Hepatic stellate cell (primary cell): ENCODE measurements at regions not wholly inside any gene's neighbourhood (a gene's known extent, or its start where the extent isn't known, plus 50 kb on each side); places are given as distances from the start of the nearest gene placed in this dataset.
"Not testable (repeated sequence)": the region's sequence is repeated elsewhere in the genome, so short reads cannot be mapped to it uniquely, and the experiment has no call there.

Source experiments
- DNase-seq: peaks from one replicate; pipeline ENCODE4 v3.0.0; 2011; ENCODE audit warnings: low spot score

DNA sequence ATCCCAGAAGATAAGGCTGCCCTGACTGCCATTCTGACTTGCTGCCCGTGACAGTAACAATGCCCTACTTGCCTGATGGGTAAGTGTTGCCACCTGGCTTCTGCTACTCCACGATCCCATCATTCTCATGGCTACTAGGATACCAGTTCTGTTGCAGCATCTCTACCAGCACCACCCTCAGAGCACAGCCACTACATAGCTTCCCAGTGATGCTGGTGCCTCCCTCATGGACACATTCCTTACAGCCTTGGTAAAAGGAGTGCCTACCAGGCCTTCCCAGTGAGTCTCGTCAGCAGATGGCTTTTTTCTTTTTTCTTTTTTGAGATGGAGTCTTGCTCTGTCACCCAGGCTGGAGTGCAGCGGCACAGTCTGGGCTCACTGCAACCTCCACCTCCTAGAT lies 84.4 kb upstream of the CMKLR1 start:
- no peak for DNase-seq

DNA sequence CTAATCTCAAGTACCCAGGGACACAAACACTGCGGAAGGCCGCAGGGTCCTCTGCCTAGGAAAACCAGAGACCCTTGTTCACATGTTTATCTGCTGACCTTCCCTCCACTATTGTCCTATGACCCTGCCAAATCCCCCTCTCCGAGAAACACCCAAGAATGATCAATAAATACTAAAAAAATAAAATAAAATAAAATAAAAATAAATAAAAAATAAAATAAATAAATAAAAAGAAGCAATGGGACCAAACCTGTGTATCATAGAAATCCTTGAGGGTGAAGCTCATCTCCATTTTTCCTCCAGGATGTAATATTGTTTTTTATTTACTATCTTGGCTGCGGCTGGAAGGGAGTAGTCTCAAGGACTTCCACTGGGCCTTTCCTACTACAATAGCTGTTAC lies 82.0 kb upstream of the CMKLR1 start:
- not testable (repeated sequence) for DNase-seq

DNA sequence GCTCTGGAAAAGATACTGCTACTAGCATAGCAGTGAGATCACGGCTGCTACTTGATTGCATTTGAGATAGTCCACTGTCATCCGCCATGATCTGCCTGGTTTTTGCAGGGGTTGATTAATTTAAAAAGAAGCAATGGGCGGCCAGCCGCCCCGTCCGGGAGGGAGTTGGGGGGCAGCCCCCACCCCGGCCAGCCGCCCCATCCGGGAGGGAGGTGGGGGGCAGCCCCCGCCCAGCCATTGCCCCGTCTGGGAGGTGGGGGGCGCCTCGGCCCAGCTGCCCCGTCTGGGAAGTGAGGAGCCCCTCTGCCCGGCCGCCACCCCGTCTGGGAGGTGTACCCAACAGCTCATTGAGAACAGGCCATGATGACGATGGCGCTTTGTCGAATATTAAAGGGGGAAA lies 81.3 kb upstream of the CMKLR1 start:
- DNase-seq: not testable (repeated sequence)

DNA sequence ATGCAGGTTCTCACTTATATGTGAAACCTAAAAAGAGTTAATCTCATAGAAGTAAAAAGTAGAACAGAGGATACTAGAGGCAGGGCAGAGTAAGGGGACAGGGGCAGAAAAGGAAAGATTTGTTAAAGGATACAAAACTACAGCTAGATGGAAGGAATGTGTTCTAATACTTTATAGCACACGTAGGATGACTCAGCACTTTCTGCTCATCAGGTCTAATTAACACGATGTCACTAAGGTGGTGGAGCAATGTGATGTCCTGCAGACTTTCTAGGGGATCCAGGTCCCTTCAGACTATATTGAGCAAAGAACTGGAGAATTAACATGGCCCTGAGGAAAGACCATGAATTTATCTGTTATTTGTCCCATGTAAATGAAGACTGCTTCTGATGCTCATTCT lies 80.8 kb upstream of the CMKLR1 start:
- DNase-seq: no peak

DNA sequence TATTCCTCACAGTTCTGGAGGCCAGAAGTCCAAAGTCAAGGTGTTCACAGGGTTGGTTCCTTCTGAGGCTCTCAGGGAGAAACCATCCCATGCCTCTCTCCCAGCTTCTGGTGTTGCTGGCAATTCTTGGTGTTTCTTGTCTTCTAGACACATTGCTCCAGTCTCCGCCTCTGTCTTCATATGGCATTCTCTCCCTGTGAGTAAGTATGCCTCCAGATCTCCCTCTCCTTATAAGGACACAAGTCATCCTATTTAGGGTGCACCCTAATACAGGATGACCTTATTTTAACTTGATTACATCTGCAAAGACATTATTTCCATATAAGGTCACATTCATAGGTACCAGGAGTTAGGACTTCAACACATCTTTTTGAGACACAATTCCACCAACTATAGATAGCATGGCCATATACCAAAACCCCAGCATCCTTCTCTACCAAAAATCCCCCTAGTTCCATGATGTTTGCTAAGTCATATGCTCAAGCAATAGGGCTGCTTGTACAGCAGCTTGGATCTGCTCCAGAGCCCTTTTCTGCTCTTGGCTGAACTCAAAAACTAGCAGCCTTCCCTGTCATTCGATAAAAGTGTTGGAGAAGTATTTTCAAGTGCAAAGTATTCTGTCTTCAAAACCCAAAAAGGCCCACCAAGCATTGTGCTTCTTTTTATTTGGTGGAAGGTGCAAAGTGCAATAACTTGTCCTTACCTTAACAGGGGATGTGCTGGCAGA lies 79.2 kb upstream of the CMKLR1 start:
- no peak for DNase-seq

- no peak for DNase-seq
Measured at GRCh38 chr12:108414021-108414420, 74.9 kb upstream of the CMKLR1 start.

GRCh38 chr12:108410689-108411088 lies 71.6 kb upstream of the CMKLR1 start:
- no peak for DNase-seq

DNA sequence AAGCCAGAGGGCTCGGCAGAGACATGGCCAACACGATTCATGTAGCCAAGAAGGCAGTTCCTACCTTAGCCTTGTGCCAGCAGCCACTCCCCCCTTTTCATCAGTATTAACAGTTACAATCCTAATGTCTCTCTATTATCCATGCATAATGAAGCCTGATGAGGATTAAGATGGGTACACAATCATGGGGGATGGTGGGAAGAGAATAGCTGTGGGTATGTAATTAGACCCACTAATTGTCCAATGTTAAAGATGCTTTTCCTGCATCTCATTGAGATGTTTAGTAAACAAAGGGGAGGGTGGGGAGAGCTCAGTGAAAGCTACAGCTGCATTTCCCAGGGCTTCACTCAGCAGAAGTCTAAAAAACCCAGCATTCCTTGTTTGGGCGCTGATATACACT lies 70.4 kb upstream of the CMKLR1 start:
- DNase-seq: no peak

GRCh38 chr12:108403952-108404351 lies 64.8 kb upstream of the CMKLR1 start:
- no peak for DNase-seq

GRCh38 chr12:108401964-108402363 lies 62.9 kb upstream of the CMKLR1 start:
- DNase-seq: no peak

DNA sequence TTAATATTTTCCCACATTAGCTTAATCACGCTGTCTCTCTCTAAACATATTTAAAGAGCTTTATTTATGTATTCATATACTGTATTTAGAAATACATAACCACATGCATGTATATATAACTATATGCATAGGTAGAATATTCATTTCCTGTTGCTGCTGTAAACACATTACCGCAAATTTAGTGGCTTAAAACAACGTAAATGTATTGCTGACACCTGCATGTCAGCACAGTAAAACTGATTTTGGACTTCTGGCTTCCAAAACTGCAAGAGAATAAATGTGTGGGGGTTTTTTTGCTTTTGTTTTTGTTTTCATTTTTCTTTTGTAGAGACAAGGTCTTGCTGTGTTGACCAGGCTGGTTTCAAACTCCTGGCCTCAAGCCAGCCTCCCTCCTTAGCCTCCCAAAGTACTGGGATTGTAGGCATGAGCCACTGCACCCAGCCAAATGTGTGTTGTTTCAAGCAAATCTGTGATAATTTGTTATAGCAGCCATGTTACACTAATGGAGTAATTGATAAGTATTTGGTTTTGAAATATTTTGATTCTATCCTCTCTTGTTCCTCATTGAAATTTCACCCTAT lies 61.9 kb upstream of the CMKLR1 start:
- DNase-seq: no peak

- DNase-seq: no peak
Measured at GRCh38 chr12:108400481-108400880, 61.4 kb upstream of the CMKLR1 start.

DNA sequence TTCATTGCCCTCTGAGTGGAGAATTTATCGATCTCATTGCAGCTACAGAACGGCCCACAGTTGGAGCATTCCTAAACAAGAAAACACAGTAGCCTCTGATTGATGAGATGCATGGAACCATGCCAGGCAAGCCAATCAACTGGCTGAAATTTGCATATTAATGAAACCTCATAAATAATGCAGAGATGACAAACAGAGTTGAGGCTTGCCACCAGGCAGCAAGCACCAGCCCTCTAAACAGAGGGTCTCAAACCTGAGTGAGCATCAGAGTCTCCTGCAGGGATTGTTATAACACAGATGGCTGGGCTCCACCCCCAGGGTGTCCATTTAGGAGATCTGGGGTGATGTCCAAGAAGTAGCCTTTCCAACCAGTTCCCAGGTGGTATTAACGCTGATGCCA lies 60.9 kb upstream of the CMKLR1 start:
- no peak for DNase-seq

GRCh38 chr12:108399514-108399913 lies 60.4 kb upstream of the CMKLR1 start:
- no peak for DNase-seq

DNA sequence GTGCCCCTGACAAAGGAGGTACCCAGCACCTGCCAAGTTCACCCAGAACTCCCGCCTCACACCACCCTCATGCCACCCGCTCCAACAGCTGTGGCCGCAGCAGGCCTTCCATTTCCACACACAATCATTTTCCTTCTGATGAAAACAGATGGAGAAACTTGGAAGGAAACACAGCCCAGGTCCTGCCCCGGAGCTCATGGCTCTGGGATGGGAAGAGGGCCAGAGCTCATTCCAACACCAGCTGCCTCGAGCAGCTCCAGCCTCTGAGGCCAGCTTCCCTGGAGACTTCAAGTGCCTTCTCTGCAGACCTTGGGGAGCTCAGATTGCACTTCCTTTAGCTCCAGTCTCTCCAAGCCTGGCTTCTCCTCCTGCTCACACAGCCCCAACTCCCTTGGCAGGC lies 55.1 kb upstream of the CMKLR1 start:
- no peak for DNase-seq

DNA sequence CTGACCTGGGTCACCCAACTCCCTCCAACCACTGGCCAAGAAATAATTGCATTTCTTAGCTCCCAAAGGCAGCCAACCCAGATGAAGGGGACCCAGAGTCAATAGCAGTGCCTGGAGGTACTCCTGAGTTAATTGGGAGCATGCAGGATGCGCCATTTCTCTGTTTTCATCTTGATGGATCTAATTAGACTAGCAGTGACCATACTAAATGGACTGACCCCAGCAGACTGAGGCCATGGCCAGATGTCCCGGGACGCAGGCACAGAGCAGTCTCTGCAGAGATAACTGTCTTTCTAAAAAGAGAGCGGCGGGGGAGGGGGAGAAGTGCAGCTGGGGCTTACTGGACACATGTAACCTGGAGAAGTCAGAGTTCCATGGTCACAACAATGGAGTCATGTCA lies 53.2 kb upstream of the CMKLR1 start:
- DNase-seq: no peak

- no peak for DNase-seq
Measured at GRCh38 chr12:108390495-108391203, 51.5 kb upstream of the CMKLR1 start.

GRCh38 chr12:108389544-108389943 lies 50.4 kb upstream of the CMKLR1 start:
- DNase-seq: no peak
